HL-60 (cell line): ENCODE measurements at regions not wholly inside any gene's neighbourhood (a gene's known extent, or its start where the extent isn't known, plus 50 kb on each side); places are given as distances from the start of the nearest gene placed in this dataset.

Source experiments
- DNase-seq, 2 experiments: peaks; one replicate each; pipeline ENCODE4 v3.0.0-alpha.2; 2010 to 2020; ENCODE audit warnings: low read depth in 1 of 2, low spot score in 1 of 2
- H3K27ac ChIP-seq: fragments of 250-450 bp; sonication (Bioruptor Pico); replicated peaks from 2 replicates; pipeline ENCODE4 v1.5.1; 2020; ENCODE audit warnings: mild to moderate bottlenecking, moderate library complexity
- H3K27me3 ChIP-seq: fragments of 250-450 bp; sonication (Bioruptor Pico); 2 replicates; pipeline ENCODE4 v1.5.1; 2021; ENCODE audit warnings: mild to moderate bottlenecking, moderate library complexity; ENCODE audit not compliant: insufficient read depth, poor library complexity, severe bottlenecking
- H3K4me3 ChIP-seq: replicated peaks from 2 replicates; pipeline ENCODE4 v1.5.1; 2011; ENCODE audit warnings: mild to moderate bottlenecking, control low read depth, low read length; ENCODE audit not compliant: insufficient read depth
- CTCF ChIP-seq: IDR thresholded peaks from one replicate; pipeline ENCODE4 v1.5.1; 2011; ENCODE audit warnings: low read length, control low read depth, inconsistent platforms; ENCODE audit not compliant: insufficient read depth
- GABPA ChIP-seq: IDR thresholded peaks from 2 replicates; pipeline ENCODE4 v1.6.1; 2012; ENCODE audit warnings: low read depth
- POLR2AphosphoS5 ChIP-seq: IDR thresholded peaks from 2 replicates; pipeline ENCODE4 v1.6.1; 2012; ENCODE audit warnings: low read depth
- REST ChIP-seq: IDR thresholded peaks from 2 replicates; pipeline ENCODE4 v1.6.1; 2012; ENCODE audit warnings: low read depth; ENCODE audit not compliant: insufficient replicate concordance
- SPI1 ChIP-seq: IDR thresholded peaks from 2 replicates; pipeline ENCODE4 v1.6.1; 2012; ENCODE audit warnings: low read depth, mild to moderate bottlenecking, borderline replicate concordance

GRCh38 chr10:128995676-128996075, 471.4 kb upstream of the MGMT start:
- H3K4me3 ChIP-seq = no peak overlapping the region
- TF ChIP-seq GABPA (no peak), CTCF (no peak)
- no peak overlapping the region for H3K27ac ChIP-seq
- H3K27me3 ChIP-seq = no peaks in the 10 kb centered on the region
- no peak for DNase-seq

GRCh38 chr10:128996092-128996491, 470.9 kb upstream of the MGMT start:
- no peak for TF ChIP-seq REST
- H3K27me3 ChIP-seq = no peaks in the 10 kb centered on the region

GRCh38 chr10:128998101-128998805, 468.8 kb upstream of the MGMT start:
- no peak for TF ChIP-seq GABPA
- TF ChIP-seq CTCF = no peak
- TF ChIP-seq REST = no peak
- no peak for TF ChIP-seq SPI1
- no peak for TF ChIP-seq POLR2AphosphoS5
- Histone ChIP-seq H3K27ac (no peak overlapping the region), H3K4me3 (no peak overlapping the region), H3K27me3 (no peaks in the 10 kb centered on the region)
- DNase-seq = no peak

More at GRCh38 chr10:128996092-128996491, 470.9 kb upstream of the MGMT start:
- H3K4me3 ChIP-seq = no peak overlapping the region
- DNase-seq = no peak
- no peak overlapping the region for H3K27ac ChIP-seq

GRCh38 chr10:129004398-129004797, 462.6 kb upstream of the MGMT start:
- H3K27ac ChIP-seq = no peak overlapping the region
- DNase-seq = no peak
- peaks cover 2% of the 10 kb centered on the region for H3K27me3 ChIP-seq
- no peak overlapping the region for H3K4me3 ChIP-seq
- TF ChIP-seq POLR2AphosphoS5 (no peak), GABPA (no peak), REST (no peak), CTCF (no peak), SPI1 (no peak)
